C4-2B (cell line): ENCODE measurements at regions not wholly inside any gene's neighbourhood (a gene's known extent, or its start where the extent isn't known, plus 50 kb on each side); places are given as distances from the start of the nearest gene placed in this dataset.

Source experiments
- H3K27ac ChIP-seq: fragments of 450-650 bp; 2 replicates; pipeline ENCODE4 v1.5.1; 2017
- CTCF ChIP-seq: fragments of 450-650 bp; conservative IDR thresholded peaks from 2 replicates; pipeline ENCODE4 v1.5.1; 2017; ENCODE audit warnings: mild to moderate bottlenecking
- ZFX ChIP-seq: fragments of 450-650 bp; IDR thresholded peaks from 2 replicates; pipeline ENCODE4 v1.6.1; 2017

DNA sequence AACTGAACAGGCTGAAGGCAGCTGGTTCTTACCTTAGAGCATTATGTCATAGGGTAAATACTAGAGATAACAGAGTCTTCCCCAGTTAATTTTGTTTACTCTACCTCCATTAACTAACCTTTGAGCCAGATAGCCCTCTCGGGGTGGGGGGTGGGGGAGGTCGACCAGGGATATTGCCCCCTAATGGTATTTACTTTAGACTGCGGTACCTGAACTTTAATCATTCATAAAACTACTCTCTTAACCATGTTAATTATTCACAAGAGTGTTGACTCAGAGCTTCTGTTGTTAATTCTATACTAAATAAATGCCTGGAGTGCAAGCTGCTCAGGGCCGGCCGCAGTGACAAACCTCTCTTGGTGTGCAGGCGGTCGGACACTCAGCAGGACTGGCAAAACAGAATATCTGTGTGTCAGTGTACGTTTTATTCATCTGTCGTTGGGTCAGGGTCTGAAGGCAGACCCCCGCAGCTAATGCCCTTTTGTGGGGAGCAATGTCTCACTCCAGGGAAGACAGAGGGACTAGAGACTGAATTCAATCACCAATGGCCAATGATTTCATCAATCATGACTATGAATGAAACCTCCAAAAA, 152.4 kb upstream of the COL21A1 start:
- peak overlapping the region; percentile 41; the same call in 1 of the 2 replicates for H3K27ac ChIP-seq
- TF ChIP-seq ZFX (no peak), CTCF (no peak)

GRCh38 chr6:56399250-56399671, 151.9 kb upstream of the COL21A1 start:
- TF ChIP-seq ZFX = no peak
- TF ChIP-seq CTCF = no peak
- H3K27ac ChIP-seq = no peak overlapping the region; the same call in 1 of the 2 replicates

- no peak for TF ChIP-seq CTCF
- TF ChIP-seq ZFX = no peak
- H3K27ac ChIP-seq = no peak overlapping the region
These were observed 149.1 kb upstream of the COL21A1 start for GRCh38 chr6:56396435-56396834.

DNA sequence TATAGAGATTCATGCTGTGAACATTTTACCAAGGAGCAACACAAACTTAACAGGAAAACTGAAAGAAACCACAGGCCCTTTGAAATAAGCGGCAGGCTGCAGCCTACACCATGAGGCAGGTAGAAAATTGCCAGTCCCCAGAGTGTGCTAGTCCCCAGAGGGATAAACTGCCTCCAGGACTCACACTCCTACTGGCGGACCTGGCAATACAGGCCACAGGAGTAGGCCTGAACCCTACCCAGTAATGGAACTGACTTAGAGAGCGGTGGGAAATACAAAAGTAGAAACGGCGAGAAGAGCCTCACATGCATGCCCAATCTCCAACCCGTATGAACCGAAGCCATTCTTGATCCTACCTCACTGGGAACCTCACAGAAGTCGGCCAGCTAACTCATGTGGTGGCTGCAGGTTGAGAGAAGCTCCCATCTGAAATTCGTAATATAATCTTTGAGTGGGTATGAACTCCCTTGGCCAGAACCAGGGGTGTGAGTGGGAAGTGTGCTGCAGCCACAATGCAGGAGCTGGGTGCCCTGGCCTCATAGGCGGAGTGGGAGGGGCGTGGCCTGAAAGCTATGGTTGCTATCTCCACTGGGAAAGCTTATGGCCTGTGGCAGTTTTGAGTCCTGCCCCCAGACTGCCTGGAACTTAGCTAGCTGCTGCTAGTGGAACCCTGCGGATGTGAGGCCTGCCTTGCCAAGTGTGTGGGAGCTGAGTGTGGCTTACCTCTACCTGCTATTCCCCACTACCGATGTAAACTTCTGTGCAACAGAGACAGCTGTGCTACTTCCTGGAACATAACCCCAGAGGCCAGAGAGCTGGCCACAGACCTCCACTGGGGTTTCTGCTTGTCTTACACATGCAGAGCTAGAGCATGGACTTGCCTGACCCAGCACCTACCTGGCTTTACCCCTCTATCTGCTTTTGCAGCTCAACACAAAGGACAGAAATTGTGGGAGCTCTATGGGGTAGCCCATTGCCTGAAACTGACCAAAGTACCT, 146.5 kb upstream of the COL21A1 start:
- no peak overlapping the region for H3K27ac ChIP-seq
- TF ChIP-seq ZFX (no peak), CTCF (no peak)

- no peak for TF ChIP-seq ZFX
- no peak for TF ChIP-seq CTCF
- no peak overlapping the region for H3K27ac ChIP-seq
These were observed 141.0 kb upstream of the COL21A1 start for GRCh38 chr6:56388415-56388755.

DNA sequence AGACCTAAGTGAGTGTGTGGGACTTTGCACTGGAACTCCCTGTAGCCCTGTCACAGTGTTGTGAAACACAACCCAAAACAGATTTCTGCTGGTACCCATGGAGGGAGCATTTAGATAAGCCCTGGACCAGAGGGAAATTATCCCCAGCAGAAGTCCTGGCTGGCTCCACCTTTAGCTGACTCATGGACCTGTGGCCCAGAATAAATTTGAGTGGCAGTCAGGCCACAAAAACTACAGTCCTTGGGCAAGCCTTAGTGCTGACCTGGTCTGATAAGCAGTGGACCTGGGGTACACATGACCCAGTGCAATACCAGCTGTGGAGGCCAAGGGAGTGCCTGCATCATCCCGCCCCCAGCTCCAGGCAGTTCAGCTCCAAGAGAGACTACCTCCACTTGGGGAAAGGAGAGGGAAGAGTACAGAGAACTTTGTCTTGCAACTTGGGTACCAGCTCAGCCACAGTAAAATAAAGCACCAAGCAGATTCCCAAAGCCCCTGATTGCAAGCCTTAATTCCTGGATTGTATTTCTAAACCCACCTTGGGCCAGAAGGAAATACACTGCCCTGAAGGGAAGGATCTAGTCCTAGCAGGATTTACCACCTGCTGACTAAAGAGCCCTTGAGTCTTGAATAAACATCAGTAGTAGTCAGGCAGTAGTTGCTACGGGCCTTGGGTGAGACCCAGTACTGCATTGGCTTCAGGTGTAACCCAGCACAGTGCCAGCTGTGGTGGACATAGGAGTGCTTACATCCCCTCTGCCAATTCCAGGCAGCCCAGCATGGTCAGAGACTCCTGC, 140.4 kb upstream of the COL21A1 start:
- no peak for TF ChIP-seq CTCF
- no peak for TF ChIP-seq ZFX
- no peak overlapping the region for H3K27ac ChIP-seq

- no peak overlapping the region for H3K27ac ChIP-seq
- TF ChIP-seq ZFX (no peak), CTCF (no peak)
These were observed 139.3 kb upstream of the COL21A1 start for GRCh38 chr6:56386717-56387116.
